H9 (cell line): ENCODE measurements at regions not wholly inside any gene's neighbourhood (a gene's known extent, or its start where the extent isn't known, plus 50 kb on each side); places are given as distances from the start of the nearest gene placed in this dataset.

Experiments used
- DNase-seq: peaks from one replicate; pipeline ENCODE4 v3.0.0-alpha.2; 2017
- H2AFZ ChIP-seq: one replicate; pipeline ENCODE4 v1.6.1; 2013; ENCODE audit warnings: mild to moderate bottlenecking, low read length, control low read depth, moderate library complexity
- H2AK5ac ChIP-seq: 2 replicates; pipeline ENCODE4 v1.6.1; 2013; ENCODE audit warnings: low read length, control low read depth, mixed read lengths; ENCODE audit not compliant: insufficient read length
- H2BK120ac ChIP-seq: one replicate; pipeline ENCODE4 v1.6.1; 2013; ENCODE audit warnings: low read depth, mild to moderate bottlenecking, low read length, control low read depth, inconsistent platforms; ENCODE audit not compliant: poor library complexity, severe bottlenecking
- H2BK12ac ChIP-seq: 2 replicates; pipeline ENCODE4 v1.6.1; 2013; ENCODE audit warnings: low read length, control low read depth, mixed read lengths, low read depth; ENCODE audit not compliant: insufficient read length
- H2BK15ac ChIP-seq: 2 replicates; pipeline ENCODE4 v1.6.1; 2013; ENCODE audit warnings: low read depth, low read length, control low read depth
- H2BK20ac ChIP-seq: one replicate; pipeline ENCODE4 v1.6.1; 2013; ENCODE audit warnings: low read depth, mild to moderate bottlenecking, low read length, control low read depth, inconsistent platforms; ENCODE audit not compliant: poor library complexity, severe bottlenecking
- H2BK5ac ChIP-seq: 2 replicates; pipeline ENCODE4 v1.6.1; 2013; ENCODE audit warnings: low read length, control low read depth, mixed read lengths; ENCODE audit not compliant: insufficient read length
- H3K14ac ChIP-seq: 2 replicates; pipeline ENCODE4 v1.6.1; 2013; ENCODE audit warnings: low read length, control low read depth; ENCODE audit not compliant: insufficient read depth
- H3K18ac ChIP-seq: 2 replicates; pipeline ENCODE4 v1.6.1; 2013; ENCODE audit warnings: low read depth, mild to moderate bottlenecking, mixed read lengths, low read length, control low read depth; ENCODE audit not compliant: insufficient read length
- H3K23ac ChIP-seq: 2 replicates; pipeline ENCODE4 v1.6.1; 2013; ENCODE audit warnings: low read length, control low read depth, mixed read lengths, low read depth; ENCODE audit not compliant: insufficient read length
- H3K23me2 ChIP-seq: 2 replicates; pipeline ENCODE4 v1.6.1; 2013; ENCODE audit warnings: low read depth, mild to moderate bottlenecking, mixed read lengths, low read length, control low read depth; ENCODE audit not compliant: insufficient read length, poor library complexity, severe bottlenecking
- H3K27ac ChIP-seq: 2 replicates; pipeline ENCODE4 v1.5.1; 2013; ENCODE audit warnings: low read length, control low read depth, mixed read lengths, low read depth; ENCODE audit not compliant: insufficient read length
- H3K27me3 ChIP-seq: 2 replicates; pipeline ENCODE4 v1.6.1; 2013; ENCODE audit warnings: low read length, control low read depth, inconsistent platforms; ENCODE audit not compliant: insufficient read depth
- H3K4ac ChIP-seq: 2 replicates; pipeline ENCODE4 v1.6.1; 2013; ENCODE audit warnings: low read depth, mild to moderate bottlenecking, control low read depth, inconsistent platforms, low read length, moderate library complexity
- H3K4me1 ChIP-seq: 2 replicates; pipeline ENCODE4 v1.6.1; 2013; ENCODE audit warnings: low read length, control low read depth, inconsistent platforms; ENCODE audit not compliant: insufficient read depth
- H3K4me2 ChIP-seq: 2 replicates; pipeline ENCODE4 v1.6.1; 2013; ENCODE audit warnings: low read length, control low read depth, mixed read lengths; ENCODE audit not compliant: insufficient read length, insufficient read depth
- H3K56ac ChIP-seq: 2 replicates; pipeline ENCODE4 v1.6.1; 2013; ENCODE audit warnings: low read depth, mild to moderate bottlenecking, mixed read lengths, low read length, control low read depth; ENCODE audit not compliant: insufficient read length
- H3K79me1 ChIP-seq: 2 replicates; pipeline ENCODE4 v1.6.1; 2013; ENCODE audit warnings: low read depth, mild to moderate bottlenecking, moderate library complexity, low read length, control low read depth, inconsistent platforms; ENCODE audit not compliant: insufficient read depth, poor library complexity, severe bottlenecking
- H3K79me2 ChIP-seq: 2 replicates; pipeline ENCODE4 v1.6.1; 2013; ENCODE audit warnings: low read length, control low read depth, inconsistent platforms; ENCODE audit not compliant: insufficient read depth
- H3K9ac ChIP-seq: 2 replicates; pipeline ENCODE4 v1.6.1; 2013; ENCODE audit warnings: low read length, control low read depth, mixed read lengths; ENCODE audit not compliant: insufficient read length; ENCODE audit errors: extremely low read depth
- H3K9me3 ChIP-seq: one replicate; pipeline ENCODE4 v1.6.1; 2013; ENCODE audit warnings: low read depth, low read length, inconsistent platforms; ENCODE audit not compliant: control insufficient read depth
- H3T11ph ChIP-seq: one replicate; pipeline ENCODE4 v1.6.1; 2013; ENCODE audit warnings: mild to moderate bottlenecking, low read length, control low read depth, inconsistent platforms
- H4K20me1 ChIP-seq: one replicate; pipeline ENCODE4 v1.6.1; 2013; ENCODE audit not compliant: control insufficient read depth, insufficient read length, insufficient read depth
- H4K5ac ChIP-seq: 2 replicates; pipeline ENCODE4 v1.6.1; 2013; ENCODE audit warnings: low read depth, mild to moderate bottlenecking, mixed read lengths, low read length, control low read depth; ENCODE audit not compliant: insufficient read length
- H4K8ac ChIP-seq: replicated peaks from 2 replicates; pipeline ENCODE4 v1.6.1; 2013; ENCODE audit warnings: low read length, control low read depth, mixed read lengths, low read depth; ENCODE audit not compliant: insufficient read length
- H4K91ac ChIP-seq: 2 replicates; pipeline ENCODE4 v1.6.1; 2013; ENCODE audit warnings: low read depth, mild to moderate bottlenecking, moderate library complexity, mixed read lengths, low read length, control low read depth; ENCODE audit not compliant: insufficient read length
- H3K27ac Mint-ChIP-seq, 3 experiments: 2 replicates in 2 of 3; 3 replicates in 1 of 3; pipeline ENCODE4 v1.8.0; 2020 to 2021; ENCODE audit warnings: mixed read lengths in 3 of 3, mild to moderate bottlenecking in 1 of 3, moderate library complexity in 1 of 3
- H3K27me3 Mint-ChIP-seq: 2 replicates; pipeline ENCODE4 v1.8.0; 2021; ENCODE audit warnings: low read depth, mild to moderate bottlenecking, moderate library complexity, mixed read lengths
- H3K36me3 Mint-ChIP-seq, 3 experiments: 2 replicates in 2 of 3; 3 replicates in 1 of 3; pipeline ENCODE4 v1.8.0; 2020 to 2021; ENCODE audit warnings: low read depth in 3 of 3, mixed read lengths in 3 of 3; ENCODE audit not compliant: insufficient read depth in 1 of 3
- H3K4me1 Mint-ChIP-seq, 2 experiments: 2 replicates each; pipeline ENCODE4 v1.8.0; 2020; ENCODE audit warnings: mixed read lengths in 2 of 2
- H3K4me3 Mint-ChIP-seq, 2 experiments: 2 replicates in 1 of 2; 3 replicates in 1 of 2; pipeline ENCODE4 v1.8.0; 2020 to 2021; ENCODE audit warnings: mild to moderate bottlenecking in 2 of 2, mixed read lengths in 2 of 2, moderate library complexity in 1 of 2
- H3K9me3 Mint-ChIP-seq, 2 experiments: 2 replicates in 1 of 2; 3 replicates in 1 of 2; pipeline ENCODE4 v1.8.0; 2020; ENCODE audit warnings: mild to moderate bottlenecking in 2 of 2, mixed read lengths in 2 of 2, moderate library complexity in 1 of 2
- CTCF ChIP-seq: fragments of 200-600 bp; sonication (generic); conservative IDR thresholded peaks from 3 replicates; pipeline ENCODE4 v1.8.0; 2021; ENCODE audit warnings: antibody characterized with exemption, mild to moderate bottlenecking

- Histone ChIP-seq H2BK15ac (no peak overlapping the region), H3K79me2 (no peaks in the 10 kb centered on the region), H3K4me2 (no peak overlapping the region), H3K14ac (no peak overlapping the region), H2AFZ (no peak overlapping the region), H3K23me2 (no peaks in the 10 kb centered on the region), H2BK5ac (no peak overlapping the region), H3K9ac (no peak overlapping the region), H3K79me1 (no peaks in the 10 kb centered on the region), H3K4me1 (no peaks in the 10 kb centered on the region), H3K27ac (no peak overlapping the region), H2BK120ac (no peak overlapping the region), H3K56ac (no peak overlapping the region), H3K9me3 (no peaks in the 10 kb centered on the region), H4K8ac (no peak overlapping the region), H4K5ac (no peak overlapping the region), H4K20me1 (no peaks in the 10 kb centered on the region), H3K4ac (no peak overlapping the region), H2BK12ac (no peak overlapping the region), H3T11ph (no peak overlapping the region), H3K27me3 (no peaks in the 10 kb centered on the region), H4K91ac (no peak overlapping the region), H3K23ac (no peak overlapping the region), H2BK20ac (no peak overlapping the region), H2AK5ac (no peak overlapping the region), H3K18ac (no peak overlapping the region)
- Mint-ChIP-seq H3K4me3 (no peak overlapping the region), H3K36me3 (no peaks in the 10 kb centered on the region), H3K27me3 (no peaks in the 10 kb centered on the region), H3K4me1 (peaks cover 0 to under 1% of the 10 kb centered on the region in 2 experiments; a peak in 1 of 4 replicates), H3K9me3 (no peaks in the 10 kb centered on the region), H3K27ac (no peak overlapping the region; a peak in 1 of 7 replicates)
- DNase-seq = no peak
- TF ChIP-seq CTCF = no peak
Measured at GRCh38 chr3:26196781-26197180, 406.9 kb downstream of the OXSM start.
